ENCODE measurements at regions not wholly inside any gene's neighbourhood (a gene's known extent, or its start where the extent isn't known, plus 50 kb on each side); places are given as distances from the start of the nearest gene placed in this dataset.

GRCh38 chr3:162892921-162893793, 1396.5 kb downstream of the OTOL1 start:
- TF ChIP-seq CTCF (conservative IDR thresholded peaks at IDR 0.05 in 1 of 2, IDR thresholded peaks at IDR 0.05 in 1 of 2; ENCODE audit: low read depth in 1 of 2, low read length in 2 of 2) (no peak), EZH2 (IDR thresholded peaks at IDR 0.05; ENCODE audit: low read length, missing control alignments) (no peak)
